ENCODE measurements at regions not wholly inside any gene's neighbourhood (a gene's known extent, or its start where the extent isn't known, plus 50 kb on each side); places are given as distances from the start of the nearest gene placed in this dataset.

- Mint-ChIP-seq H3K27me3 (ENCODE audit: insufficient read depth, unreplicated experiment) (no peaks in the 10 kb centered on the region), H3K27ac (ENCODE audit: low read depth, unreplicated experiment) (no peak overlapping the region), H3K4me3 (ENCODE audit: unreplicated experiment) (no peak overlapping the region), H3K9me3 (ENCODE audit: unreplicated experiment) (no peaks in the 10 kb centered on the region), H3K36me3 (ENCODE audit: insufficient read depth, unreplicated experiment) (no peaks in the 10 kb centered on the region), H3K4me1 (ENCODE audit: insufficient read depth, unreplicated experiment) (peaks cover 6% of the 10 kb centered on the region)
- CTCF ChIA-PET: interaction anchor here (1.0 to 1.8 kb wide), 2 partner anchors 15 to 127 kb away, joined by 4 to 8 read pairs; no protein-coding TSS in a partner anchor
- TF ChIP-seq CTCF (IDR thresholded peaks at IDR 0.05; ENCODE audit: unreplicated experiment): no peak
- no TSS peak for BruUV-seq (replicated peaks)
- intact Hi-C loops (cut with micrococcal nuclease): no loop called here
- POLR2A ChIA-PET: interaction anchor here (0.6 to 1.4 kb wide), 7 partner anchors 14 to 62 kb away, joined by 3 to 10 read pairs (median 3); a partner anchor contains a TSS
- DNase-seq (ENCODE audit: unreplicated experiment): no peak
Observed at GRCh38 chr1:244915736-244916135, 51.4 kb upstream of the HNRNPU start.

GRCh38 chr1:244914761-244915160, 50.4 kb upstream of the HNRNPU start:
- CTCF ChIA-PET: interaction anchor here (0.5 kb wide), 1 partner anchor 39 kb away, joined by 3 read pairs; no protein-coding TSS in a partner anchor
- POLR2A ChIA-PET: interaction anchor here (0.7 to 1.1 kb wide), 2 partner anchors 26 to 56 kb away, joined by 3 to 4 read pairs; no protein-coding TSS in a partner anchor
- no peaks in the 10 kb centered on the region for H3K9me3 Mint-ChIP-seq (ENCODE audit: unreplicated experiment)
- H3K27ac Mint-ChIP-seq (ENCODE audit: low read depth, unreplicated experiment): no peak overlapping the region
- no peak for TF ChIP-seq CTCF (IDR thresholded peaks at IDR 0.05; ENCODE audit: unreplicated experiment)
- DNase-seq (ENCODE audit: unreplicated experiment): no peak
- H3K27me3 Mint-ChIP-seq (ENCODE audit: insufficient read depth, unreplicated experiment): no peaks in the 10 kb centered on the region
- intact Hi-C loops (cut with micrococcal nuclease): no loop called here
- no peaks in the 10 kb centered on the region for H3K36me3 Mint-ChIP-seq (ENCODE audit: insufficient read depth, unreplicated experiment)
- H3K4me3 Mint-ChIP-seq (ENCODE audit: unreplicated experiment): no peak overlapping the region
- H3K4me1 Mint-ChIP-seq (ENCODE audit: insufficient read depth, unreplicated experiment): peaks cover 6% of the 10 kb centered on the region
- BruUV-seq (replicated peaks): no TSS peak

All from MCF 10A (cell line).